NCI-H2196 (cell line): ENCODE measurements at regions not wholly inside any gene's neighbourhood (a gene's known extent, or its start where the extent isn't known, plus 50 kb on each side); places are given as distances from the start of the nearest gene placed in this dataset.
"Not testable (repeated sequence)": the region's sequence is repeated elsewhere in the genome, so short reads cannot be mapped to it uniquely, and the experiment has no call there.

ENCODE experiments used
- DNase-seq: peaks from one replicate; lab custom pipeline; 2025; ENCODE audit not compliant: unreplicated experiment; lab: John Stamatoyannopoulos, UW

GRCh38 chr2:116490511-116491145, 1323.9 kb upstream of the DDX18 start:
- no peak for DNase-seq

GRCh38 chr2:116491292-116491691, 1323.2 kb upstream of the DDX18 start:
- DNase-seq = no peak

GRCh38 chr2:116499389-116499788, 1315.1 kb upstream of the DDX18 start:
- no peak for DNase-seq

- peak; percentile 28 for DNase-seq
These were observed 1304.3 kb upstream of the DDX18 start for GRCh38 chr2:116510117-116510671.

- DNase-seq = no peak
These were observed 1303.1 kb upstream of the DDX18 start for GRCh38 chr2:116511426-116511825.

- DNase-seq = no peak
These were observed 1300.5 kb upstream of the DDX18 start for GRCh38 chr2:116513991-116514390.

- no peak for DNase-seq
These were observed 1296.6 kb upstream of the DDX18 start for GRCh38 chr2:116517936-116518335.

- no peak for DNase-seq
These were observed 1276.7 kb upstream of the DDX18 start for GRCh38 chr2:116537811-116538210.

GRCh38 chr2:116545286-116546068, 1269.0 kb upstream of the DDX18 start:
- DNase-seq = no peak

GRCh38 chr2:116552738-116553419, 1261.6 kb upstream of the DDX18 start:
- DNase-seq = not testable (repeated sequence)

GRCh38 chr2:116580209-116580608, 1234.3 kb upstream of the DDX18 start:
- no peak for DNase-seq

- DNase-seq = no peak
These were observed 1231.6 kb upstream of the DDX18 start for GRCh38 chr2:116582850-116583249.

- DNase-seq = no peak
These were observed 1228.7 kb upstream of the DDX18 start for GRCh38 chr2:116585669-116586327.

GRCh38 chr2:116586328-116586689, 1228.2 kb upstream of the DDX18 start:
- no peak for DNase-seq
